ENCODE measurements at regions not wholly inside any gene's neighbourhood (a gene's known extent, or its start where the extent isn't known, plus 50 kb on each side); places are given as distances from the start of the nearest gene placed in this dataset.

- TF ChIP-seq ARNTL (CRISPR knock-in tag; IDR thresholded peaks at IDR 0.05; ENCODE audit: borderline replicate concordance, low read depth) (no peak), PPARA (CRISPR knock-in tag; IDR thresholded peaks at IDR 0.05; ENCODE audit: borderline replicate concordance) (no peak), ZNF8 (CRISPR knock-in tag; IDR thresholded peaks at IDR 0.05) (no peak), PATZ1 (CRISPR knock-in tag; IDR thresholded peaks at IDR 0.05; ENCODE audit: borderline replicate concordance) (no peak), ZFP30 (CRISPR knock-in tag; IDR thresholded peaks at IDR 0.05) (no peak), ZC3H10 (CRISPR knock-in tag; IDR thresholded peaks at IDR 0.05) (no peak), ZFP3 (CRISPR knock-in tag; IDR thresholded peaks at IDR 0.05) (no peak), TCF4 (CRISPR knock-in tag; IDR thresholded peaks at IDR 0.05; ENCODE audit: borderline replicate concordance) (no peak), OSR1 (CRISPR knock-in tag; IDR thresholded peaks at IDR 0.05) (no peak), BACH2 (CRISPR knock-in tag; IDR thresholded peaks at IDR 0.05; ENCODE audit: borderline replicate concordance) (no peak), CSDC2 (CRISPR knock-in tag; IDR thresholded peaks at IDR 0.05) (no peak), TSHZ2 (CRISPR knock-in tag; IDR thresholded peaks at IDR 0.05) (no peak), GLIS3 (CRISPR knock-in tag; IDR thresholded peaks at IDR 0.05) (no peak), CSRNP3 (CRISPR knock-in tag; IDR thresholded peaks at IDR 0.05) (no peak)
Measured at GRCh38 chr12:3999904-4000303, 126.7 kb upstream of the PARP11 start.
